K562 (cell line): ENCODE measurements at regions not wholly inside any gene's neighbourhood (a gene's known extent, or its start where the extent isn't known, plus 50 kb on each side); places are given as distances from the start of the nearest gene placed in this dataset.

Experiments used
- CEBPB ChIP-seq: fragments of 450-650 bp; IDR thresholded peaks from 2 replicates; pipeline ENCODE4 v1.6.1; 2016; ENCODE audit warnings: missing genetic modification characterization, missing compliant biosample characterization
- ID3 ChIP-seq, 2 experiments: fragments of 250-450 bp in 1 of 2; fragments of 450-650 bp in 1 of 2; sonication (Bioruptor Pico) in 1 of 2; IDR thresholded peaks; 2 replicates each; pipeline versions ENCODE4 v1.6.1 to v1.8.0; 2016 to 2021; ENCODE audit warnings: mild to moderate bottlenecking in 2 of 2, moderate library complexity in 2 of 2, missing compliant biosample characterization in 1 of 2, missing genetic modification characterization in 1 of 2
- KLF1 ChIP-seq: fragments of 450-650 bp; IDR thresholded peaks from 2 replicates; pipeline ENCODE4 v1.6.1; 2016; ENCODE audit warnings: missing genetic modification characterization, missing compliant biosample characterization
- MLX ChIP-seq, 2 experiments: fragments of 450-650 bp in 1 of 2; sonication (generic) in 1 of 2; formaldehyde crosslinking; conservative IDR thresholded peaks; 2 replicates each; pipeline versions ENCODE4 v1.4.0 to v1.8.1; 2020 to 2022; ENCODE audit warnings: mild to moderate bottlenecking in 1 of 2, missing genetic modification reagents in 1 of 2
- NFXL1 ChIP-seq: fragments of 450-650 bp; formaldehyde crosslinking; IDR thresholded peaks from 2 replicates; pipeline ENCODE4 v1.4.0; 2021; ENCODE audit warnings: mild to moderate bottlenecking
- RBM17 ChIP-seq: fragments of 200-400 bp; formaldehyde crosslinking; IDR thresholded peaks from 2 replicates; pipeline ENCODE4 v1.6.1; 2017; ENCODE audit warnings: low read depth, mild to moderate bottlenecking, low read length, borderline replicate concordance
- TBP ChIP-seq: optimal IDR thresholded peaks from 2 replicates; pipeline ENCODE3; 2011; ENCODE audit warnings: low read depth, low read length, improper control_type of control experiment
- THRA ChIP-seq: fragments of 450-650 bp; IDR thresholded peaks from 2 replicates; pipeline ENCODE4 v1.6.1; 2017; ENCODE audit warnings: mild to moderate bottlenecking, moderate library complexity
- ZC3H8 ChIP-seq: fragments of 450-650 bp; IDR thresholded peaks from 2 replicates; pipeline ENCODE4 v1.6.1; 2017
- ZNF830 ChIP-seq: fragments of 250-450 bp; sonication (Bioruptor Pico); IDR thresholded peaks from 2 replicates; pipeline ENCODE4 v1.5.0; 2021; ENCODE audit warnings: mild to moderate bottlenecking

GRCh38 chr1:36572142-36572715 is 89.5 kb upstream of the CSF3R start (continued):
- TF ChIP-seq THRA (no peak), TBP (no peak), ID3 (CRISPR knock-in tag; IDR thresholded peaks at IDR 0.05) (no peak), ID3 (tag; IDR thresholded peaks at IDR 0.05) (no peak), KLF1 (tag) (no peak), CEBPB (tag) (no peak), ZNF830 (CRISPR knock-in tag) (no peak), NFXL1 (no peak), RBM17 (no peak), ZC3H8 (no peak), MLX (CRISPR knock-in tag; conservative IDR thresholded peaks at IDR 0.05) (no peak)
